ENCODE measurements at regions not wholly inside any gene's neighbourhood (a gene's known extent, or its start where the extent isn't known, plus 50 kb on each side); places are given as distances from the start of the nearest gene placed in this dataset.

DNA sequence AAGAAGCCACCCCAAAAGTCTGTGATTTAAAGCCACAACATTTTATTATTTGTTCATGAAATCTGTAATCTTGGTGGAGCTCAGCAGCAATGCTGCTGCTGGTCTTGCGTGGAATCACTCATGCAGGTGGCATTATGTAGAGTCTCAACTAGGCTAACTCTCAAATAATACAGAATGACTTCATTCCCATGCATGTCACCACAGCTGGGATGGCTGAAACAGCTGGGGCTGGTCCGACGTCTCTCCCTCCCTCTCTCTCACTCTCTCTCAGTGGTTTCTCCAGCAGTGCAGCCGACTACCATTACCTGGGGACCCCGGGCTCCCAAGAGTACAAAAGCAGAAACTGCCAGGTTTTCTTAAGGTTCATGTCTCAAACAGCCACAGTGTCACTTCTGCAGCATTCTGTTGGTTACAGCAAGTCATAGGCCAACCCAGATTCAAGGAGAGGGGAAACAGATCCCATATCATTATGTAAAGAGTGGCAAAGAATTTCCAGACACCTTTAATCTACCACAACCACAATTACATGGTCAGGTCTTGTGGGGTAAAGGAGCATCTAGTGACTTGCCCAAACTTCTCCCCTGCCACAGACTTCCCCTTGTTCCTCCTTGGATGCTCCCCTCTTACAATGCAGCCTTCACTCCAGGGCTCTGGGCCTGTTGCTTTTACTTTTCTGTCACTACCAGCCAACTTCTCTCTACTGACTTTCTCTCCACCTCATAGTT, 192.0 kb upstream of the HMGA2 start:
- no peak overlapping the region for H3K4me3 ChIP-seq
- no peaks in the 10 kb centered on the region for H3K36me3 ChIP-seq (replicated peaks)
- H3K27me3 ChIP-seq (ENCODE audit: low read depth): peaks cover 9% of the 10 kb centered on the region
- no peak for DNase-seq (ENCODE audit: low spot score in 2 of 2)
- no peaks in the 10 kb centered on the region for H3K4me1 ChIP-seq
- in situ Hi-C loops (cut with MboI; ENCODE audit: low sequenced_read_pairs): no loop called here
- H3K9me3 ChIP-seq: no peaks in the 10 kb centered on the region

DNA sequence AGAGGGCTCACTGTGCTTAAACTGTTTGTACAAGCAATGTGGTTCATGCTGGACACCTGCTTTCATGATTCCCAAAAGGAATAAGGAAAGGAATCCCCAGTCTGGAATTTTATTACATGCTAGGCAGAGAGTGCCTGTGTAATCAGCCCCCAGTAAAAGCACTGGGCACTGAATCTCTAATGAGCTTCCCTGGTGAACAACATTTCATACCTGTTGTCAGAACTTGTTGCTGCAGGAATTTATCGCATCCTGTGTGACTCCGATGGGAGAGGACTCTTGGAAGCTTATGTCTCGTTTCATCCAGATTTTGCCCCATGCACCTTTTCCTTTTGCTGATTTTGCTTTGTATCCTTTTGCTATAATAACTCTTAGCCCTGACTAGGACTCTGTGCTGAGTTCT, 190.2 kb upstream of the HMGA2 start:
- in situ Hi-C loops (cut with MboI; ENCODE audit: low sequenced_read_pairs): no loop called here
- H3K27me3 ChIP-seq (ENCODE audit: low read depth): peaks cover 11% of the 10 kb centered on the region
- no peak for DNase-seq (ENCODE audit: low spot score in 2 of 2)
- no peaks in the 10 kb centered on the region for H3K9me3 ChIP-seq
- no peak overlapping the region for H3K4me3 ChIP-seq
- no peaks in the 10 kb centered on the region for H3K4me1 ChIP-seq
- H3K36me3 ChIP-seq (replicated peaks): no peaks in the 10 kb centered on the region

DNA sequence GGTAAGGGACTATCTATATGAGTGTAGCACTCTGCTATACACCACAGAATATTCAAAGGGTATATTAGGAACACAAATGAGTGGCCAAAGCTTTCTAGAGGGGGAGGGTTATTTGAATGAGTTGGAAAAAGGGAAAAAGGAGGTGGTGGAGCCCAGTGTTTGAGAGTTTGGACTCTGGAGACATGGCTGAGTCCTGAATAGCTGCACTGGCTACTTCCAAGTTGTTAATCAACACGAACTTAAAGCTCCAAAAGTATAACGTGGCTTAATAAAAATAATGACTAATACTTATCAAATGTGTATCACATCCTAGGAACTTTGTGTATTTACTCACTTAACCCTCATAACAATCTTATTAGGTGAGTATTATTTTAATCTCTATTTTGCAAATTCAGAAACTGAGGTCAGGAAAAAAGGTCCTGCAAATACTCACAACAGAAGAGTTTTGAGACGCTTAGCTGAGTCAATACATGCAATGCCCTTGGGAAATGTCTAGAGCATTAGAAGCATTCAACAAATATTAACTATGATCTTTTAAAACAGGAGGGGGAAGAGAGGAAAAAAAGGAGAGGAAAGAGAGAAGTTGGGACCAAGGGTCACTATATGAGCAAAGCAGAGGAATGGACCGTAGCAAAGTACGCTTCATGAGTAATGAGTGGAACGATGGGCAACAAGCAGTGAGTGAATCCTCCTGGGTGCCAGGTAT, 189.5 kb upstream of the HMGA2 start:
- Histone ChIP-seq H3K9me3 (no peaks in the 10 kb centered on the region), H3K4me3 (no peak overlapping the region), H3K27me3 (ENCODE audit: low read depth) (peaks cover 11% of the 10 kb centered on the region; the same call in 1 of the 2 replicates), H3K4me1 (no peaks in the 10 kb centered on the region), H3K36me3 (replicated peaks) (no peaks in the 10 kb centered on the region)
- no peak for DNase-seq (ENCODE audit: low spot score in 2 of 2)
- in situ Hi-C loops (cut with MboI; ENCODE audit: low sequenced_read_pairs): no loop called here

- H3K4me1 ChIP-seq: no peaks in the 10 kb centered on the region
- in situ Hi-C loops (cut with MboI; ENCODE audit: low sequenced_read_pairs): no loop called here
Measured at GRCh38 chr12:65636436-65636835, 187.8 kb upstream of the HMGA2 start.

DNA sequence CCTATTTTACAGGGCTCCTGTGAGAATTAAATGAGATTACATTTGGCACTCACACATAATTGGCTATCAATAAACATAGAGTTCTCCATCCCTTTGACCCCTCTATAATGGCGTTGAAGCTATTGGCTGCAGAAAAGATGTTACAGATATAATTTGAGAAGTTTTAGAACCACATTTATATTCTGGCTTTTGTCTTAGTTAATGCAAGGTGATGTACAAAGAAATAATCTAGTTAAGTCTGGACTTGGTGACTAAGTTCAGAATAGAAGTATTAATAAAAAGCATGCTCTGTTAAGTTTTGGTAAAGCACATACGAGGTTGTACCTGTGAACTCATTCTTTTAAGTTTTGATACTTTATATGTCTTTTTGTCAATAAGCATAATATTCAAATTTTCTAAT, 187.1 kb upstream of the HMGA2 start:
- peaks cover 11% of the 10 kb centered on the region; the same call in 1 of the 2 replicates for H3K27me3 ChIP-seq (ENCODE audit: low read depth)
- H3K4me1 ChIP-seq: no peaks in the 10 kb centered on the region
- DNase-seq (ENCODE audit: low spot score in 2 of 2): no peak
- no peaks in the 10 kb centered on the region for H3K36me3 ChIP-seq (replicated peaks)
- H3K4me3 ChIP-seq: no peak overlapping the region
- in situ Hi-C loops (cut with MboI; ENCODE audit: low sequenced_read_pairs): no loop called here
- H3K9me3 ChIP-seq: no peaks in the 10 kb centered on the region

More at GRCh38 chr12:65636436-65636835, 187.8 kb upstream of the HMGA2 start:
- H3K4me3 ChIP-seq: no peak overlapping the region
- peaks cover 11% of the 10 kb centered on the region; the same call in 1 of the 2 replicates for H3K27me3 ChIP-seq (ENCODE audit: low read depth)
- no peak for DNase-seq (ENCODE audit: low spot score in 2 of 2)
- H3K36me3 ChIP-seq (replicated peaks): no peaks in the 10 kb centered on the region
- H3K9me3 ChIP-seq: no peaks in the 10 kb centered on the region

- Histone ChIP-seq H3K4me1 (no peaks in the 10 kb centered on the region), H3K36me3 (replicated peaks) (no peaks in the 10 kb centered on the region), H3K27me3 (ENCODE audit: low read depth) (peaks cover 11% of the 10 kb centered on the region; the same call in 1 of the 2 replicates), H3K4me3 (no peak overlapping the region), H3K9me3 (no peaks in the 10 kb centered on the region)
- DNase-seq (ENCODE audit: low spot score in 2 of 2): no peak
- in situ Hi-C loops (cut with MboI; ENCODE audit: low sequenced_read_pairs): no loop called here
Measured at GRCh38 chr12:65637774-65638173, 186.5 kb upstream of the HMGA2 start.

DNA sequence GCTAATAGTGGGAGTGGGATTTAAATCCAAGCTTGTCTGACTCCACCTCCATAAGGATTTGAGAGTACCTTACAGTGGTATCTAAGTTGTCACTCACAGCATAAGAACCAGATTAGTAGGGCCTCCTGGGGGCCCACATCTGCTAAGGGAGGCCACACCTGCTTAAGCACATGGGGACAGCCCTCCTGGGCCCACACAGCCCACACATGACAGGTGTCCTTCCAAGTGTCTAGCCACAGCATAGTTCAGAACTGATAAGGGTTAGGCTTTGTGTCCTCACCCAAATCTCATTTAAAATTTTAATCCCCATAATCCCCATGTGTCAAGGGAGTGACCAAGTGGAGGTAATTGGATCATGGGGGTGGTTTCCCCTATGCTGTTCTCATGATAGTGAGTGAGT, 186.0 kb upstream of the HMGA2 start:
- H3K9me3 ChIP-seq: no peaks in the 10 kb centered on the region
- H3K4me1 ChIP-seq: no peaks in the 10 kb centered on the region
- DNase-seq (ENCODE audit: low spot score in 2 of 2): no peak
- peaks cover 11% of the 10 kb centered on the region; the same call in 1 of the 2 replicates for H3K27me3 ChIP-seq (ENCODE audit: low read depth)
- in situ Hi-C loops (cut with MboI; ENCODE audit: low sequenced_read_pairs): no loop called here
- no peak overlapping the region for H3K4me3 ChIP-seq
- H3K36me3 ChIP-seq (replicated peaks): no peaks in the 10 kb centered on the region

DNA sequence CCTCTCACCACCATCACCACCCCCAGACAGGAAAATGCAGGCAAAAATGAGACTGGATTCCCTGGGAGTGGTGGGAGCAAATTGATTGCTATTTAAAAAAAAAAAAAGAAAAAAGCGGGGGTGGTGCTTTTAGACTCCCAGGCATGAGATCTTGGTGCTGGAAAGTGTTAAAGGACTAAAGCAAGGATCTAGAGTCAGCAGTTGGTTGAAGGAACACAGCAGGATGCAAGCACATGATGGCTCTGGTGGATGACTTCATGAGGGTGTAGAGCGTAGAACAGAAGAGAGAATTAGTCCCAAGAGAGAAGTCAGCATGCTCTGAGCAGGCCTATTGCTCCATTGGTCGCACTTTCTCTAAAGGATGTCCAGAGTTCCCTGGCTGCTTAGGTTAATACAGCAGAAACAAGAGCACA, 183.8 kb upstream of the HMGA2 start:
- in situ Hi-C loops (cut with MboI; ENCODE audit: low sequenced_read_pairs): no loop called here
- Histone ChIP-seq H3K36me3 (replicated peaks) (no peaks in the 10 kb centered on the region), H3K4me3 (no peak overlapping the region), H3K9me3 (no peaks in the 10 kb centered on the region), H3K27me3 (ENCODE audit: low read depth) (peaks cover 7% of the 10 kb centered on the region; the same call in 1 of the 2 replicates), H3K4me1 (no peaks in the 10 kb centered on the region)
- no peak for DNase-seq (ENCODE audit: low spot score in 2 of 2)

DNA sequence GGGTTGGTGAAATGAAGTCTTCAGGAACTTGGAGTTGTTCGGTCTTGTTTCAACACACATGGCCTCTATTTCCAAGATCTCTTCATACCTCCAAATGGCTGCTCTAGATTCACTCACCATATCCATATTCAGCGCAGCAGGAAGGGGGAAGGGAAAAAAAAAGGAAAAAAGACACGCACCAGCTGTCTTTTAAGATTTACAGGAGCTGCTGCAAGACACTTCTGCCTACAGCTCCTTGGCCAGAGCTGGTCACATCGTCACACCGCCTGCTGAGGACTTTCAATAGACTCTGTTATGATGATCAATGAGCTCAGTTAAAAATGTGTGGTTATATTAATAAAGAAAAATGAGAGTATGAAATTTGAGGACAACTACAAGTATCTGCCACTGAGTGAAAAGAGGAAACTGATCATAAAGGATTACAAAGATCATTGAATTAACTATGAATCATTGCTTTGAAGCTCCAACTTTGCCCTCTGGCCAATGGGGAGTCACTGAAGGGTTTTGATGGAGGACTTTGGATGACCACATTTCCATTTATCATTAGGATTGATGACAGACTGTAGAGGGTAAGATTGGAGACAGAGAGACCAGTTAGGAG, 182.1 kb upstream of the HMGA2 start:
- Histone ChIP-seq H3K27me3 (ENCODE audit: low read depth) (0 out of 2 replicates have a peak, but pooled peaks cover 3% of the 10 kb centered on the region), H3K4me1 (no peaks in the 10 kb centered on the region), H3K9me3 (no peaks in the 10 kb centered on the region), H3K36me3 (replicated peaks) (no peaks in the 10 kb centered on the region), H3K4me3 (no peak overlapping the region)
- in situ Hi-C loops (cut with MboI; ENCODE audit: low sequenced_read_pairs): no loop called here
- DNase-seq (ENCODE audit: low spot score in 2 of 2): no peak

DNA sequence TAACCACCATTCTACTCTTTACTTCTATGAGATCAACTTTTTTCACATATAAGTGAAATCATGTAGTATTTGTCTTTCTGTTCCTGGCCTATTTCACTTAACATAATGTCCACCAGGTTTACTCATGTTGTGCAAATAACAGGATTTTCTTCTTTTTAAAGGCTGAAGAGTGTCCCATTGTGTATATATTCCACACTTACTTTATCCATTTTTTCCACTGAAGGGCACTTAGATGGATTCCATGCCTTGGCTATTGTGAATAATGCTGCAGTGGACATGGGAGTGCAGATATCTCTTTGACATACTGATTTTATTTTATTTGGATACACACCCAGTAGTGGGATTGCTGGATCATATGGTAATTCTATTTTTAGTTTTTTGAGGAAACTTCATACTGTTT, 181.1 kb upstream of the HMGA2 start:
- in situ Hi-C loops (cut with MboI; ENCODE audit: low sequenced_read_pairs): no loop called here
- Histone ChIP-seq H3K4me1 (no peaks in the 10 kb centered on the region), H3K4me3 (no peak overlapping the region), H3K9me3 (no peaks in the 10 kb centered on the region), H3K36me3 (replicated peaks) (no peaks in the 10 kb centered on the region), H3K27me3 (ENCODE audit: low read depth) (no peaks in the 10 kb centered on the region)
- no peak for DNase-seq (ENCODE audit: low spot score in 2 of 2)

DNA sequence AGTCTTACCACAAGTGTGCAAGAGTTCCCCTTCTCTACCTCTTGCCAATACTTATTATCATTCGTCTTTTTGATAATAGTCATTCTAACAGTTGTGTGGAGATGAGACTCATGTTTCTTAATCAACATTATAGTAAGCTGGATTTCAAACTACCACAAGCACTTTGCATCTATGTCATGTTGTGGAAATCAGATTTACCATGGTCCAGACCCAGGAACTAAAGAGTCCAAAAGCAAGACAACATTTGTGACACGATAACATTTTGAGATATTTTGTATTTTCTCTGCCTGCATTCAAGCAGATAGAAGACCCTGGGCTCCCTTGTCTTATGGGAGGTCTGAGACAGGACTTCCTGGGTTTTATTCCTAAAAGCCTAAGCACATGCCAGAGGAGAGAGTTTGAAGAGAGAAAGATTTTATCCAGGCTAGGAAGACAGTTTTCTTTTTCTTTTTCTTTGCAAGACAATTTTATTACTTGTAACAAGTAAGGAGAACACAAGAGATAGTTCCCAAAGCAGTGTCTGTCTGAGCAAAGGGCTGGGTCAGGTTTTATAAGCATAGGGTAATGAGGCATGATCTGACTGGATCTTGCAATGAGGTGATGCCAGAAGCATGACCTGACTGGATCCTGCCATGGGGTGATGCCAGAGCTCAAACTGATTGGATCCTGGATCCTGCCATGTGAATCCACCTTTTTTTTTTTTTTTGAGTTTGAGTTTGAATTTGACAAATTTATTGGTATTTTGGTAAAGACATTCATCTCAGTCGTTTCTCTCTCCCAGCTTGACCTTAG, 180.5 kb upstream of the HMGA2 start:
- DNase-seq (ENCODE audit: low spot score in 2 of 2): no peak
- Histone ChIP-seq H3K4me3 (no peak overlapping the region), H3K9me3 (no peaks in the 10 kb centered on the region), H3K4me1 (no peaks in the 10 kb centered on the region), H3K36me3 (replicated peaks) (no peaks in the 10 kb centered on the region), H3K27me3 (ENCODE audit: low read depth) (no peaks in the 10 kb centered on the region)
- in situ Hi-C loops (cut with MboI; ENCODE audit: low sequenced_read_pairs): no loop called here

DNA sequence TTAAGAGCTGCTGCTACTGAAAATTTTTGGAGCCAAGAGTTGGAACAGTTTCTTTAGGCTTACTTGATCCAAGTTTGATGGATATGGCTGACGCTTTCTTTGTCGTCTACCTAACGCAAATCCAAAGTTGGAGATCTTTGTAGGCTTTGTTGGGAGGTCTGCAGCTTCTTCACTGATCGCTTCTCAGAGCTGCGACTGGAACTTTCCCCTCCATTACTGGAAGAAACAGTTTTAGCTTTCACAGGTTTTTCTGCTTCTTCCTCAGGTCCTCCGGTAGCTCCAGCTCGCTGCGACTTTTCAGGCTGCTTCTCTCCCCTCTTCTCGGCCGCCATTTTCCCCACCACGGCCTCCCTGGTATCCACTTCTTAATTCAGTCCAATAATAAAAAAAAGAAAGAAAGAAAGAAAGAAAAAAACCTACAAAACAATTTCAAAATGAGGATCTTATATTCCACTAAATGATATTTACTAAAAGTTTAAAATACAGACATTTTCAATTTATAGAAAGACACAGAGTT, 178.1 kb upstream of the HMGA2 start:
- no peaks in the 10 kb centered on the region for H3K4me1 ChIP-seq
- in situ Hi-C loops (cut with MboI; ENCODE audit: low sequenced_read_pairs): no loop called here
- no peaks in the 10 kb centered on the region for H3K27me3 ChIP-seq (ENCODE audit: low read depth)
- no peak for DNase-seq (ENCODE audit: low spot score in 2 of 2)
- H3K36me3 ChIP-seq (replicated peaks): no peaks in the 10 kb centered on the region
- 0 out of 2 replicates have a peak, but pooled peaks cover 2% of the 10 kb centered on the region for H3K9me3 ChIP-seq
- H3K4me3 ChIP-seq: no peak overlapping the region

- no peak overlapping the region for H3K4me3 ChIP-seq
- DNase-seq (ENCODE audit: low spot score in 2 of 2): no peak
- H3K4me1 ChIP-seq: no peaks in the 10 kb centered on the region
- in situ Hi-C loops (cut with MboI; ENCODE audit: low sequenced_read_pairs): no loop called here
- H3K27me3 ChIP-seq (ENCODE audit: low read depth): no peaks in the 10 kb centered on the region
- H3K36me3 ChIP-seq (replicated peaks): no peaks in the 10 kb centered on the region
- H3K9me3 ChIP-seq: 0 out of 2 replicates have a peak, but pooled peaks cover 2% of the 10 kb centered on the region
Measured at GRCh38 chr12:65647074-65647473, 177.2 kb upstream of the HMGA2 start.
